Peyer's patch (tissue), 4 donors: ENCODE measurements at regions not wholly inside any gene's neighbourhood (a gene's known extent, or its start where the extent isn't known, plus 50 kb on each side); places are given as distances from the start of the nearest gene placed in this dataset.

ENCODE experiments used
- POLR2A ChIP-seq, 2 donors: fragments of 450-650 bp; IDR thresholded peaks; one replicate each; pipeline ENCODE4 v1.5.1; 2017; ENCODE audit warnings: antibody characterized with exemption in 2 of 2, mild to moderate bottlenecking in 2 of 2, moderate library complexity in 2 of 2
- TF ChIP-seq, protein P1 (sequence below), 6 experiments: fragments of 450-650 bp in 4 of 6; fragments of 200-600 bp in 2 of 6; sonication (generic) in 1 of 6; IDR thresholded peaks; one replicate each; pipeline ENCODE4 v1.5.1; 2017 to 2019; ENCODE audit warnings: antibody characterized with exemption in 6 of 6, mild to moderate bottlenecking in 3 of 6, moderate library complexity in 1 of 6

DNA sequence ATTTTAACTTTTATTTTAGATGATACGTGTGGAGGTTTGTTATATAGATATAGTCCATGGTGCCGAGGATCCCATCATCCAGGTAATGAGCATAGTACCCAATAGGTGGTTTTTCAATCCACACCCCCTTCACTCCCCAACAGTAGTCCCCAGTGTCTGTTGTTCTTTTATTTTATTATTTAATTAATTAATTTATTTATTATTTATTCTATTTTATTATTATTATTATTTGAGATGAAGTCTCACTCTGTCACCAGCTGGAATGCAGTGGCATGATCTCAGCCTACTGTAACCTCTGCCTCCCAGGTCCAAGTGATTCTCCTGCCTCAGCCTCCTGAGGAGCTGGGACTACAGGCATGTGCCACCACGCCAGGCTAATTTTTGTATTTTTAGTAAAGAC lies 2086.2 kb downstream of the PCDH9 start:
- TF ChIP-seq, protein P1, sequence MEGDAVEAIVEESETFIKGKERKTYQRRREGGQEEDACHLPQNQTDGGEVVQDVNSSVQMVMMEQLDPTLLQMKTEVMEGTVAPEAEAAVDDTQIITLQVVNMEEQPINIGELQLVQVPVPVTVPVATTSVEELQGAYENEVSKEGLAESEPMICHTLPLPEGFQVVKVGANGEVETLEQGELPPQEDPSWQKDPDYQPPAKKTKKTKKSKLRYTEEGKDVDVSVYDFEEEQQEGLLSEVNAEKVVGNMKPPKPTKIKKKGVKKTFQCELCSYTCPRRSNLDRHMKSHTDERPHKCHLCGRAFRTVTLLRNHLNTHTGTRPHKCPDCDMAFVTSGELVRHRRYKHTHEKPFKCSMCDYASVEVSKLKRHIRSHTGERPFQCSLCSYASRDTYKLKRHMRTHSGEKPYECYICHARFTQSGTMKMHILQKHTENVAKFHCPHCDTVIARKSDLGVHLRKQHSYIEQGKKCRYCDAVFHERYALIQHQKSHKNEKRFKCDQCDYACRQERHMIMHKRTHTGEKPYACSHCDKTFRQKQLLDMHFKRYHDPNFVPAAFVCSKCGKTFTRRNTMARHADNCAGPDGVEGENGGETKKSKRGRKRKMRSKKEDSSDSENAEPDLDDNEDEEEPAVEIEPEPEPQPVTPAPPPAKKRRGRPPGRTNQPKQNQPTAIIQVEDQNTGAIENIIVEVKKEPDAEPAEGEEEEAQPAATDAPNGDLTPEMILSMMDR (IDR thresholded peaks at IDR 0.05): no peak
- no peak for TF ChIP-seq POLR2A (IDR thresholded peaks at IDR 0.05)
